Neural cell (in vitro differentiated cells): ENCODE measurements at regions not wholly inside any gene's neighbourhood (a gene's known extent, or its start where the extent isn't known, plus 50 kb on each side); places are given as distances from the start of the nearest gene placed in this dataset.

Experiments used
- H2AFZ ChIP-seq: fragments of 200-600, 300-800 bp; sonication (generic), shearing (Covaris generic); 2 replicates; pipeline ENCODE4 v1.6.0; 2014; ENCODE audit warnings: low read depth, mild to moderate bottlenecking, antibody characterized with exemption, low read length, moderate library complexity
- H3F3A ChIP-seq: fragments of 200-600 bp; shearing (Covaris generic); 2 replicates; pipeline ENCODE4 v1.6.1; 2016; ENCODE audit warnings: mild to moderate bottlenecking, moderate library complexity, mixed read lengths, antibody characterized with exemption, low read length; ENCODE audit not compliant: insufficient read depth, poor library complexity, severe bottlenecking
- H3K27ac ChIP-seq: fragments of 200-600, 300-800 bp; sonication (generic), shearing (Covaris generic); 2 replicates; pipeline ENCODE4 v1.5.1; 2014; ENCODE audit warnings: mild to moderate bottlenecking, low read length, moderate library complexity
- H3K27me3 ChIP-seq: fragments of 300-800, 200-600 bp; sonication (generic), shearing (Covaris generic); 2 replicates; pipeline ENCODE4 v1.6.0; 2014; ENCODE audit warnings: mild to moderate bottlenecking, low read depth, low read length, moderate library complexity; ENCODE audit not compliant: insufficient read depth
- H3K36me3 ChIP-seq: fragments of 300-800, 200-600 bp; sonication (generic), shearing (Covaris generic); 2 replicates; pipeline ENCODE4 v1.5.1; 2014; ENCODE audit warnings: mild to moderate bottlenecking, antibody characterized with exemption, low read length, moderate library complexity; ENCODE audit not compliant: insufficient read depth
- H3K4me2 ChIP-seq: fragments of 300-800, 200-600 bp; sonication (generic), shearing (Covaris generic); 2 replicates; pipeline ENCODE4 v1.6.0; 2014; ENCODE audit warnings: mild to moderate bottlenecking, low read length
- H3K4me3 ChIP-seq: fragments of 300-800, 200-600 bp; sonication (generic), shearing (Covaris generic); 2 replicates; pipeline ENCODE4 v1.5.1; 2014; ENCODE audit warnings: mild to moderate bottlenecking, low read length, moderate library complexity
- H3K79me2 ChIP-seq: fragments of 200-600 bp; shearing (Covaris generic); replicated peaks from 2 replicates; pipeline ENCODE4 v1.6.0; 2014; ENCODE audit warnings: mild to moderate bottlenecking, low read length, moderate library complexity; ENCODE audit not compliant: insufficient read depth
- H3K9ac ChIP-seq: fragments of 300-800, 200-600 bp; sonication (generic), shearing (Covaris generic); 2 replicates; pipeline ENCODE4 v1.6.1; 2016; ENCODE audit warnings: mild to moderate bottlenecking, low read length, mixed read lengths
- H3K9me2 ChIP-seq: fragments of 200-600 bp; shearing (Covaris generic); 2 replicates; pipeline ENCODE4 v1.6.1; 2016; ENCODE audit warnings: mild to moderate bottlenecking, low read length, mixed read lengths; ENCODE audit not compliant: insufficient read depth
- H3K9me3 ChIP-seq: fragments of 200-600, 300-800 bp; sonication (generic), shearing (Covaris generic); 2 replicates; pipeline ENCODE4 v1.6.1; 2016; ENCODE audit warnings: mild to moderate bottlenecking, mixed run types, low read length, moderate library complexity, mixed read lengths
- H4K20me1 ChIP-seq: fragments of 200-600 bp; shearing (Covaris generic); 2 replicates; pipeline ENCODE4 v1.6.1; 2016; ENCODE audit warnings: mild to moderate bottlenecking, mixed run types; ENCODE audit not compliant: insufficient read depth
- EP300 ChIP-seq: fragments of 450-650 bp; conservative IDR thresholded peaks from 2 replicates; pipeline ENCODE4 v1.6.1; 2014; ENCODE audit warnings: antibody characterized with exemption, mild to moderate bottlenecking, moderate library complexity; ENCODE audit not compliant: poor library complexity, severe bottlenecking
- EZH2 ChIP-seq: fragments of 200-600, 300-800 bp; shearing (Covaris generic), sonication (generic); IDR thresholded peaks from 2 replicates; pipeline ENCODE4 v1.6.1; 2014; ENCODE audit warnings: antibody characterized with exemption, low read length, borderline replicate concordance, mild to moderate bottlenecking; ENCODE audit not compliant: insufficient read depth, poor library complexity, severe bottlenecking
- MXI1 ChIP-seq: fragments of 450-650 bp; conservative IDR thresholded peaks from 2 replicates; pipeline ENCODE4 v1.6.1; 2014; ENCODE audit warnings: antibody characterized with exemption, mild to moderate bottlenecking; ENCODE audit not compliant: poor library complexity, severe bottlenecking
- POLR2AphosphoS5 ChIP-seq: IDR thresholded peaks from 2 replicates; pipeline ENCODE4 v1.6.1; 2012
- RAD21 ChIP-seq: fragments of 450-650 bp; conservative IDR thresholded peaks from 2 replicates; pipeline ENCODE4 v1.6.1; 2014; ENCODE audit warnings: antibody characterized with exemption, mild to moderate bottlenecking, moderate library complexity
- REST ChIP-seq: IDR thresholded peaks from 2 replicates; pipeline ENCODE4 v1.6.1; 2012; ENCODE audit warnings: borderline replicate concordance
- SMC3 ChIP-seq: fragments of 450-650 bp; conservative IDR thresholded peaks from 2 replicates; pipeline ENCODE4 v1.6.1; 2014; ENCODE audit warnings: antibody characterized with exemption, mild to moderate bottlenecking, moderate library complexity; ENCODE audit not compliant: poor library complexity
- TAF1 ChIP-seq: IDR thresholded peaks from 2 replicates; pipeline ENCODE4 v1.6.1; 2012; ENCODE audit warnings: low read depth
- TF ChIP-seq, protein P1 (sequence below): fragments of 450-650 bp; IDR thresholded peaks from 2 replicates; pipeline ENCODE4 v1.5.1; 2014; ENCODE audit warnings: antibody characterized with exemption, mild to moderate bottlenecking, moderate library complexity; ENCODE audit not compliant: poor library complexity, severe bottlenecking

DNA sequence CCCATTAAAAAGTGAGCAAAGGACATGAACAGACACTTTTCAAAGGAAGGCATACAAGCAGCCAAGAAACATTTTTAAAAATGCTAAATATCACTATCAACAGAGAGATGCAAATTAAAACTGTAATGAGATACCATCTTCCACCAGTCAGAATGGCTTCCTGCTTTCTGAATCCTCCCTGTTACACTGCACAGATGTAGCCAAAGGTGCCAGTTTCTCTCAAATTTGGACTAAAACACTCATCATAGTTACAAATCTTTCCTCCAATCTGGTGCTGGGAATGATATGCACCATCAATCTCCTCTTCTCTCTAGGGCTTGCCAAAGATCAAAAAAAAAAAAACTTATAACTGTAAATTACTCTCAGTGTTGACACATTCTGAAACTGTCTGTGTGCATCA, 311.8 kb upstream of the CLEC14A start:
- no peak overlapping the region for H3K9ac ChIP-seq
- H3F3A ChIP-seq: no peaks in the 10 kb centered on the region
- no peak overlapping the region for H2AFZ ChIP-seq
- no peaks in the 10 kb centered on the region for H3K9me3 ChIP-seq
- no peaks in the 10 kb centered on the region for H3K79me2 ChIP-seq
- no peak overlapping the region for H3K4me2 ChIP-seq
- H3K4me3 ChIP-seq: no peak overlapping the region
- peak overlapping the region; percentile 51 for H3K27ac ChIP-seq
- H3K36me3 ChIP-seq: no peaks in the 10 kb centered on the region
- no peaks in the 10 kb centered on the region for H3K9me2 ChIP-seq
- H4K20me1 ChIP-seq: no peaks in the 10 kb centered on the region
- no peaks in the 10 kb centered on the region for H3K27me3 ChIP-seq
- TF ChIP-seq SMC3 (no peak), TAF1 (no peak), POLR2AphosphoS5 (no peak), EP300 (no peak), MXI1 (no peak), REST (no peak)
- TF ChIP-seq, protein P1, sequence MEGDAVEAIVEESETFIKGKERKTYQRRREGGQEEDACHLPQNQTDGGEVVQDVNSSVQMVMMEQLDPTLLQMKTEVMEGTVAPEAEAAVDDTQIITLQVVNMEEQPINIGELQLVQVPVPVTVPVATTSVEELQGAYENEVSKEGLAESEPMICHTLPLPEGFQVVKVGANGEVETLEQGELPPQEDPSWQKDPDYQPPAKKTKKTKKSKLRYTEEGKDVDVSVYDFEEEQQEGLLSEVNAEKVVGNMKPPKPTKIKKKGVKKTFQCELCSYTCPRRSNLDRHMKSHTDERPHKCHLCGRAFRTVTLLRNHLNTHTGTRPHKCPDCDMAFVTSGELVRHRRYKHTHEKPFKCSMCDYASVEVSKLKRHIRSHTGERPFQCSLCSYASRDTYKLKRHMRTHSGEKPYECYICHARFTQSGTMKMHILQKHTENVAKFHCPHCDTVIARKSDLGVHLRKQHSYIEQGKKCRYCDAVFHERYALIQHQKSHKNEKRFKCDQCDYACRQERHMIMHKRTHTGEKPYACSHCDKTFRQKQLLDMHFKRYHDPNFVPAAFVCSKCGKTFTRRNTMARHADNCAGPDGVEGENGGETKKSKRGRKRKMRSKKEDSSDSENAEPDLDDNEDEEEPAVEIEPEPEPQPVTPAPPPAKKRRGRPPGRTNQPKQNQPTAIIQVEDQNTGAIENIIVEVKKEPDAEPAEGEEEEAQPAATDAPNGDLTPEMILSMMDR: no peak

DNA sequence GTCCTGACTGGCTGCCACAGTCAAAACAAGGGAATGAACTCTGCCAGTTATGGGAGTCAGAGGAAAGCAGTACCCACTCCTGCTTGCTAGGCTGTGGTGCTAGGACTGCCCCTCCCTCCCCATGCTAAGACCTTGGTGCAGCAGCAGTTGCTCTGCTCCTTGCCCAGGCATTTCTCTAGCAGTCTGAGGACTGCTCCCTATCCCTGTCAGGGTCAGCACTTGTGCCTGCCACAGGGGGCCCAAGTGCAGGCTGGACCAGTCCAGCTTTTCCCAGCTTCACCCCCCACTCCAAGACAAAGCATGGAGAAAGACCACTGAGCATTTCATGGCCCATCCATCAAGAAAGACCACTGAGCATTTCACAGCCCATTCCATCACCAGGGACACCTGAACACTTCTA, 305.8 kb upstream of the CLEC14A start:
- peaks cover 17% of the 10 kb centered on the region for H3K9me3 ChIP-seq
- no peaks in the 10 kb centered on the region for H4K20me1 ChIP-seq
- H3F3A ChIP-seq: no peaks in the 10 kb centered on the region
- H3K79me2 ChIP-seq: no peaks in the 10 kb centered on the region
- H3K9me2 ChIP-seq: no peaks in the 10 kb centered on the region
- H3K27ac ChIP-seq: no peak overlapping the region
- H3K27me3 ChIP-seq: no peaks in the 10 kb centered on the region
- H3K4me2 ChIP-seq: no peak overlapping the region
- no peak overlapping the region for H2AFZ ChIP-seq
- no peak overlapping the region for H3K4me3 ChIP-seq
- no peaks in the 10 kb centered on the region for H3K36me3 ChIP-seq
- no peak overlapping the region for H3K9ac ChIP-seq
- no peak for TF ChIP-seq POLR2AphosphoS5
- no peak for TF ChIP-seq RAD21
- no peak for TF ChIP-seq MXI1
- TF ChIP-seq, protein P1: no peak
- no peak for TF ChIP-seq SMC3
- TF ChIP-seq EP300: no peak
- no peak for TF ChIP-seq TAF1
- TF ChIP-seq REST: no peak
- TF ChIP-seq EZH2: no peak
